Tibial artery (tissue), 4 donors: ENCODE measurements at regions not wholly inside any gene's neighbourhood (a gene's known extent, or its start where the extent isn't known, plus 50 kb on each side); places are given as distances from the start of the nearest gene placed in this dataset.

Source experiments
- DNase-seq, 2 donors: peaks; one replicate each; pipeline ENCODE4 v3.0.0-alpha.2; 2019
- H3K27ac ChIP-seq, 2 donors: fragments of 200-600 bp; sonication (generic) in 1 of 2; 1 replicate in 1 of 2; 2 replicates in 1 of 2; pipeline ENCODE4 v1.5.1; 2018 to 2019; ENCODE audit warnings: mild to moderate bottlenecking in 1 of 2
- H3K27me3 ChIP-seq, 2 donors: fragments of 200-600 bp; sonication (generic) in 1 of 2; one replicate each; pipeline versions ENCODE4 v1.5.1 to v1.6.0; 2016 to 2019
- H3K36me3 ChIP-seq, 3 donors: fragments of 200-600 bp; sonication (generic) in 2 of 3; one replicate each; pipeline ENCODE4 v1.5.1; 2016 to 2019; ENCODE audit warnings: mild to moderate bottlenecking in 2 of 3
- H3K4me1 ChIP-seq, 4 donors: fragments of 200-600 bp; sonication (generic) in 2 of 4; 1 replicate in 3 of 4; 2 replicates in 1 of 4; pipeline ENCODE4 v1.5.1; 2016 to 2019
- H3K4me3 ChIP-seq, 2 donors: fragments of 200-600 bp; sonication (generic) in 1 of 2; 1 replicate in 1 of 2; 2 replicates in 1 of 2; pipeline ENCODE4 v1.5.1; 2018 to 2019; ENCODE audit warnings: mild to moderate bottlenecking in 2 of 2
- H3K9me3 ChIP-seq, 3 donors: fragments of 200-600 bp; sonication (generic) in 1 of 3; one replicate each; pipeline ENCODE4 v1.5.1; 2016 to 2019
- CTCF ChIP-seq, 2 experiments: fragments of 200-600 bp in 1 of 2; fragments of 450-650 bp in 1 of 2; IDR thresholded peaks; one replicate each; pipeline ENCODE4 v1.5.1; 2017 to 2019; ENCODE audit warnings: antibody characterized with exemption in 2 of 2, mild to moderate bottlenecking in 1 of 2, moderate library complexity in 1 of 2
- intact Hi-C: fragments of 100-400 bp; cut with DNase I; formaldehyde crosslinking; loops from one replicate; pipeline ENCODE4 v1.15.0; 2023; ENCODE audit warnings: low total_unique reads

- H3K27ac ChIP-seq = no peak overlapping the region
- intact Hi-C loops = no loop called here
- no peaks in the 10 kb centered on the region for H3K9me3 ChIP-seq
- no peaks in the 10 kb centered on the region for H3K27me3 ChIP-seq
- H3K4me3 ChIP-seq = no peak overlapping the region
- no peak for TF ChIP-seq CTCF (IDR thresholded peaks at IDR 0.05)
- H3K36me3 ChIP-seq = no peaks in the 10 kb centered on the region
- no peak for DNase-seq
- peaks cover 0 to 13% (median 8%) of the 10 kb centered on the region in 4 donors for H3K4me1 ChIP-seq
Observed at GRCh38 chr6:14540810-14541540, 423.4 kb downstream of the CD83 start.

- intact Hi-C loops = no loop called here
- Histone ChIP-seq H3K4me3 (no peak overlapping the region), H3K9me3 (no peaks in the 10 kb centered on the region), H3K4me1 (peaks cover 0 to 13% (median 8%) of the 10 kb centered on the region in 4 donors), H3K27ac (no peak overlapping the region), H3K27me3 (no peaks in the 10 kb centered on the region), H3K36me3 (no peaks in the 10 kb centered on the region)
- TF ChIP-seq CTCF (IDR thresholded peaks at IDR 0.05) = no peak
- DNase-seq = no peak
Observed at GRCh38 chr6:14542670-14543366, 425.2 kb downstream of the CD83 start.

GRCh38 chr6:14543971-14544585, 426.5 kb downstream of the CD83 start:
- intact Hi-C loops = no loop called here
- no peak for DNase-seq
- peaks cover 0 to 13% (median 8%) of the 10 kb centered on the region in 4 donors for H3K4me1 ChIP-seq
- no peaks in the 10 kb centered on the region for H3K27me3 ChIP-seq
- H3K9me3 ChIP-seq = no peaks in the 10 kb centered on the region
- H3K27ac ChIP-seq = no peak overlapping the region
- no peak overlapping the region for H3K4me3 ChIP-seq
- no peak for TF ChIP-seq CTCF (IDR thresholded peaks at IDR 0.05)
- H3K36me3 ChIP-seq = no peaks in the 10 kb centered on the region

GRCh38 chr6:14544666-14545065, 427.1 kb downstream of the CD83 start:
- H3K9me3 ChIP-seq = no peaks in the 10 kb centered on the region
- DNase-seq = no peak
- H3K36me3 ChIP-seq = no peaks in the 10 kb centered on the region

GRCh38 chr6:14545496-14545895, 427.9 kb downstream of the CD83 start:
- no peak overlapping the region for H3K27ac ChIP-seq
- no peaks in the 10 kb centered on the region for H3K27me3 ChIP-seq
- peaks cover 0 to 9% (median 4%) of the 10 kb centered on the region in 4 donors for H3K4me1 ChIP-seq
- H3K9me3 ChIP-seq = no peaks in the 10 kb centered on the region
- intact Hi-C loops = no loop called here
- no peaks in the 10 kb centered on the region for H3K36me3 ChIP-seq
- no peak for TF ChIP-seq CTCF (IDR thresholded peaks at IDR 0.05)
- no peak for DNase-seq
- no peak overlapping the region for H3K4me3 ChIP-seq

More at GRCh38 chr6:14544666-14545065, 427.1 kb downstream of the CD83 start:
- intact Hi-C loops = no loop called here
- Histone ChIP-seq H3K27me3 (no peaks in the 10 kb centered on the region), H3K4me3 (no peak overlapping the region), H3K4me1 (peaks cover 0 to 13% (median 8%) of the 10 kb centered on the region in 4 donors), H3K27ac (no peak overlapping the region)
- TF ChIP-seq CTCF (IDR thresholded peaks at IDR 0.05) = no peak
